HUES64 (cell line): ENCODE measurements at regions not wholly inside any gene's neighbourhood (a gene's known extent, or its start where the extent isn't known, plus 50 kb on each side); places are given as distances from the start of the nearest gene placed in this dataset.

Source experiments
- H3K27ac ChIP-seq: 2 replicates; pipeline ENCODE4 v1.7.0; 2013; ENCODE audit warnings: low read depth, low read length, inconsistent platforms
- H3K27me3 ChIP-seq: 2 replicates; pipeline ENCODE4 v1.6.1; 2013; ENCODE audit warnings: mild to moderate bottlenecking, low read length; ENCODE audit not compliant: insufficient read depth
- H3K36me3 ChIP-seq: 2 replicates; pipeline ENCODE4 v1.6.1; 2013; ENCODE audit warnings: mild to moderate bottlenecking, low read length; ENCODE audit not compliant: insufficient read depth
- H3K4me1 ChIP-seq: 2 replicates; pipeline ENCODE4 v1.6.1; 2013; ENCODE audit warnings: mild to moderate bottlenecking, low read length, moderate library complexity; ENCODE audit not compliant: insufficient read depth
- H3K4me3 ChIP-seq: 2 replicates; pipeline ENCODE4 v1.5.1; 2013; ENCODE audit warnings: mild to moderate bottlenecking, low read length, moderate library complexity
- H3K9ac ChIP-seq: 2 replicates; pipeline ENCODE4 v1.6.1; 2013; ENCODE audit warnings: mild to moderate bottlenecking, low read depth, low read length
- H3K9me3 ChIP-seq: 2 replicates; pipeline ENCODE4 v1.6.1; 2013; ENCODE audit warnings: low read depth, low read length; ENCODE audit not compliant: insufficient read depth
- WGBS: fragments of 150-250, 120-280 bp; methylation state at CpG from one replicate; pipeline ENCODE4 v1.1.7; 2013; ENCODE audit warnings: missing lambda C conversion rate; 5-methylcytosine and 5-hydroxymethylcytosine counted together

- WGBS: no CpG with 5 or more reads among the region's 1 CpG
- Histone ChIP-seq H3K27ac (no peak overlapping the region), H3K27me3 (no peaks in the 10 kb centered on the region), H3K4me1 (no peaks in the 10 kb centered on the region), H3K4me3 (no peak overlapping the region), H3K9ac (no peak overlapping the region), H3K36me3 (no peaks in the 10 kb centered on the region), H3K9me3 (no peaks in the 10 kb centered on the region)
These were observed 53.1 kb downstream of the CH25H start for GRCh38 chr10:89153971-89154370.

- 97% methylated on average over 3 of the region's 3 CpGs for WGBS
- Histone ChIP-seq H3K9ac (no peak overlapping the region), H3K4me3 (no peak overlapping the region), H3K27me3 (no peaks in the 10 kb centered on the region), H3K27ac (no peak overlapping the region), H3K9me3 (no peaks in the 10 kb centered on the region), H3K36me3 (no peaks in the 10 kb centered on the region), H3K4me1 (no peaks in the 10 kb centered on the region)
These were observed 54.0 kb downstream of the CH25H start for GRCh38 chr10:89153116-89153515.

DNA sequence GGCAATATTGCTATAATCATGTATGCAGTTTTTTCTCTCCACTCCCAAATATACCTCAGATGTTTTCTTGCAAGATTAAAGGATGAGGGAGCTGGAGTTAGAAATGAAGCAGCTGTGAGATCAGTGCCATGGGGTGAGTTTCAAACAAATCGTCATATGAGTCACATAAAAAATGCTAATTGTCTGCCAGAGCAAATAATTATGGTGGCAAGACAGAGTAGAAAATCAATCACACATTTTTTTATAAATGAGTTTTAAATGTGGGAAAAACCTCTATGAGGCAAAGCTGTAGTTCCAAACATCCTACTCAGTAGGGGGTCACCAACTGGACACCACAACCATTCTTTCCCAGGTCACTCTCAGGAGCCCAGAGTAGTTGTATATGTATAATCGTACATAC, 55.3 kb downstream of the CH25H start:
- Histone ChIP-seq H3K36me3 (no peaks in the 10 kb centered on the region), H3K9ac (no peak overlapping the region), H3K27ac (no peak overlapping the region), H3K27me3 (no peaks in the 10 kb centered on the region), H3K9me3 (no peaks in the 10 kb centered on the region), H3K4me3 (no peak overlapping the region), H3K4me1 (no peaks in the 10 kb centered on the region)
- WGBS: 96% methylated on average over 2 of the region's 2 CpGs

GRCh38 chr10:89148061-89148460, 59.1 kb downstream of the CH25H start:
- no peaks in the 10 kb centered on the region for H3K27me3 ChIP-seq
- WGBS: 96% methylated on average over 5 of the region's 5 CpGs

GRCh38 chr10:89147256-89147655, 59.9 kb downstream of the CH25H start:
- no peaks in the 10 kb centered on the region for H3K27me3 ChIP-seq
- H3K9ac ChIP-seq: no peak overlapping the region
- no peaks in the 10 kb centered on the region for H3K4me1 ChIP-seq
- H3K4me3 ChIP-seq: no peak overlapping the region
- WGBS: 94% methylated on average over 2 of the region's 2 CpGs
- H3K36me3 ChIP-seq: no peaks in the 10 kb centered on the region
- H3K9me3 ChIP-seq: no peaks in the 10 kb centered on the region
- no peak overlapping the region for H3K27ac ChIP-seq

More at GRCh38 chr10:89148061-89148460, 59.1 kb downstream of the CH25H start:
- Histone ChIP-seq H3K9me3 (no peaks in the 10 kb centered on the region), H3K36me3 (no peaks in the 10 kb centered on the region), H3K27ac (no peak overlapping the region), H3K4me3 (no peak overlapping the region), H3K4me1 (no peaks in the 10 kb centered on the region), H3K9ac (no peak overlapping the region)

DNA sequence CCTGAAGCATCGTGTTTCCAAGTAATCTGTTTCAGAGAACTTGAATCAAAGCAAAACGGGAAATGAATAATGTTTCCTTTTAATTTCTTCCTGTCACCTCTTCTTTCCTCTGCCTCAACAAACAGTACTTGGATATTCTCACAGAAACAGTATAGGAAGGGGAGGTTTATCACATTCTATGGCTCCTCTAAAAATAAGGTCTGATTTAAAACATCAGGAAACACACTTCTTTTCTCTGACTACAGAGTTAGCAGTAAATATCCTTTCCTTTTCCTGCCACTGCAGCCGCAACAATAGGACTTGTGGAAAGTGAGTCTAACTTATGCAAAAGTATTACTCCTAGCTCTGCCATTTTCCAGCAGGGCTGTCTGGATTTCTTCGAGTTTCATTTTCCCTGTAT, 62.3 kb downstream of the CH25H start:
- H3K27ac ChIP-seq: no peak overlapping the region
- H3K27me3 ChIP-seq: no peaks in the 10 kb centered on the region
- H3K36me3 ChIP-seq: no peaks in the 10 kb centered on the region
- H3K4me1 ChIP-seq: no peaks in the 10 kb centered on the region
- WGBS: 91% methylated on average over 3 of the region's 4 CpGs
- H3K9me3 ChIP-seq: no peaks in the 10 kb centered on the region
- no peak overlapping the region for H3K9ac ChIP-seq
- no peak overlapping the region for H3K4me3 ChIP-seq

- 82% methylated on average over 2 of the region's 2 CpGs for WGBS
- H3K9ac ChIP-seq: no peak overlapping the region
- H3K36me3 ChIP-seq: no peaks in the 10 kb centered on the region
- H3K9me3 ChIP-seq: no peaks in the 10 kb centered on the region
- H3K4me1 ChIP-seq: no peaks in the 10 kb centered on the region
- H3K4me3 ChIP-seq: no peak overlapping the region
- H3K27ac ChIP-seq: no peak overlapping the region
- no peaks in the 10 kb centered on the region for H3K27me3 ChIP-seq
These were observed 64.5 kb downstream of the CH25H start for GRCh38 chr10:89142590-89142989.

DNA sequence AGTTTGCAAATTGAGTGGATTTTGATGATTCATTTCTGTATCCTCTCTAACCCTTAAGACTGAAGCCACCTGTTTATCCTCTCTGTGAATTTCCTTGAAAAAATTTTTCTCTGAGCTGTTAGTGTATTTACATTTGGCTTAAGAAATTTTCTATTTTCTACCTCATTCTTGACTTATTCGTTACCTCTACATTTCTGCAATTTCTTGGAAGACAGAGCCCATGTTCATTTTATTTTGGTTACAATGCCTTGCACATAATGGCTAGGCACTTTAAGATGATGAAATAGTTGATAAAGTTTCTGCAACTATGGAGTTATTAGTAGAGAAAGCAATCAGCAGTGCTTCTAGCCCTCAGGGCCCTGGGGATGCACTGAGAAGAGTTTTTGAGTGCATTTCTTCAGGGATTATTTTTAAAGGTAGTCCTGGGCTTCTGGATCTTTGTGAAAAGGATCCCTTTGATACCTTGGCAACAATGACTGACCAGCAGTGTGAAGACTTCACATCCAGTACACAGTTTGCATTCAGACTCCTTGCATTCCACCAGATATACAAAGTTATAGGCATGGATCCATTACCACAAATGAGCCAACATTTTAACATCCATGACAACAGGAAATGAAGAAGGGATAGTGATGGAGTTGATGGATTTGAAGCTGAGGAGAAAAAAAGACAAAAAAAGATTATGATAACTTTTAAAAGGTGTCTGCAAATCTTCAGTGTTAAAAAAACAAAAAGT, 68.2 kb downstream of the CH25H start:
- Histone ChIP-seq H3K9me3 (no peaks in the 10 kb centered on the region), H3K27ac (no peak overlapping the region), H3K36me3 (no peaks in the 10 kb centered on the region), H3K9ac (no peak overlapping the region), H3K4me3 (no peak overlapping the region), H3K27me3 (no peaks in the 10 kb centered on the region), H3K4me1 (no peaks in the 10 kb centered on the region)
- WGBS: 100% methylated on average over 1 of the region's 1 CpG

- H3K27ac ChIP-seq: no peak overlapping the region
- no peaks in the 10 kb centered on the region for H3K9me3 ChIP-seq
- no peak overlapping the region for H3K4me3 ChIP-seq
- no peak overlapping the region for H3K9ac ChIP-seq
- no peaks in the 10 kb centered on the region for H3K4me1 ChIP-seq
- H3K27me3 ChIP-seq: no peaks in the 10 kb centered on the region
- no peaks in the 10 kb centered on the region for H3K36me3 ChIP-seq
These were observed 72.2 kb downstream of the CH25H start for GRCh38 chr10:89134963-89135362.

DNA sequence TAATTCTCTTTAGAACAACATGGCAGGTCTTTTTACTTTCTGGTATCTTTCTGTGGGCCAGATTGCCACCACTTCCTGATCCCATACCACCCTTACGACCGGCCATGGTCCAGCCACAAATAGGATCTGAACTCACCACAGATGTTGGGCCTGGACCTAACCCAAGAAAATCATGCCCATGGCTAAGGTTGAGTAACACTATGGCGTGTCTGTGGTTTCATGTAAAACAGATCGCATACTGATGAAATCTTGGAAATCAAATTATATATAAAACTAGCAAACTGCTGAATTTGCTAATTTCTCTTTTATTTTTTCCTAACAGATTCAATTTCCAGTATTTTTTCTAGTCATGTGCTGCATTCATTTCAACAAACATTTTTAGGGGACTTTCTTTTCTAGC, 77.2 kb downstream of the CH25H start:
- H3K9ac ChIP-seq: no peak overlapping the region

GRCh38 chr10:89122433-89123051, 84.6 kb downstream of the CH25H start:
- Histone ChIP-seq H3K27ac (no peak overlapping the region), H3K4me1 (no peaks in the 10 kb centered on the region), H3K36me3 (no peaks in the 10 kb centered on the region), H3K9me3 (no peaks in the 10 kb centered on the region), H3K4me3 (no peak overlapping the region), H3K27me3 (no peaks in the 10 kb centered on the region), H3K9ac (no peak overlapping the region)
- 84% methylated on average over 4 of the region's 4 CpGs for WGBS

More for the DNA sequence above, 77.2 kb downstream of the CH25H start:
- H3K4me3 ChIP-seq: no peak overlapping the region
- no peaks in the 10 kb centered on the region for H3K4me1 ChIP-seq
- no peak overlapping the region for H3K27ac ChIP-seq
- WGBS: 93% methylated on average over 4 of the region's 4 CpGs
- no peaks in the 10 kb centered on the region for H3K9me3 ChIP-seq
- no peaks in the 10 kb centered on the region for H3K36me3 ChIP-seq
- H3K27me3 ChIP-seq: no peaks in the 10 kb centered on the region

DNA sequence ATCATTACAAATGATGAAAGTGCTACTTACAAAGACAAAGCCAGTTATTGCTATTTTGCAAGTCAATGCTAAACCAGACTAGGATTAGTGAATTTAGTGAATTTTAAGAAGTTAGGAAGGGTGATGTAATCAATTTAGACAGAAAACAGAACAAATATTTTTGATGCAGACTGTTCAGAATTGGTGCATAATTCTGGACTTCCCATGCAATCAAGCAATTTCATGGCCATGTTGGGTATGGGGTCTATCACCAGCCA, 85.4 kb downstream of the CH25H start:
- Histone ChIP-seq H3K27me3 (no peaks in the 10 kb centered on the region), H3K4me3 (no peak overlapping the region), H3K36me3 (no peaks in the 10 kb centered on the region), H3K27ac (no peak overlapping the region), H3K4me1 (no peaks in the 10 kb centered on the region), H3K9ac (no peak overlapping the region), H3K9me3 (no peaks in the 10 kb centered on the region)
